Heart right ventricle (tissue), 16 donors: ENCODE measurements at regions not wholly inside any gene's neighbourhood (a gene's known extent, or its start where the extent isn't known, plus 50 kb on each side); places are given as distances from the start of the nearest gene placed in this dataset.

Experiments used
- ATAC-seq, 8 donors: fragments of 200-7000 bp; cut with Tn5 transposase; one replicate each; pipeline ENCODE4 v1.9.1; 2020; ENCODE audit warnings: mild to moderate bottlenecking in 8 of 8, moderate library complexity in 8 of 8, moderate number of reproducible peaks in 1 of 8
- DNase-seq, 2 donors: peaks; one replicate each; pipeline ENCODE4 v3.0.0-alpha.2; 2020
- H3K27ac ChIP-seq, 10 donors: fragments of 200-600 bp; sonication (generic) in 2 of 10; one replicate each; pipeline versions ENCODE4 v1.5.0 to v1.8.0; 2020 to 2022; ENCODE audit warnings: mild to moderate bottlenecking in 3 of 10
- H3K27me3 ChIP-seq, 7 donors: fragments of 200-600 bp; one replicate each; pipeline ENCODE4 v1.8.0; 2021 to 2022; ENCODE audit warnings: mild to moderate bottlenecking in 2 of 7
- H3K36me3 ChIP-seq, 9 donors: fragments of 200-600 bp; sonication (generic) in 1 of 9; one replicate each; pipeline versions ENCODE4 v1.5.0 to v1.8.0; 2020 to 2022; ENCODE audit warnings: mild to moderate bottlenecking in 2 of 9
- H3K4me1 ChIP-seq, 9 donors: fragments of 200-600 bp; sonication (generic) in 1 of 9; one replicate each; pipeline versions ENCODE4 v1.5.0 to v1.8.0; 2020 to 2022; ENCODE audit warnings: mild to moderate bottlenecking in 4 of 9
- H3K4me3 ChIP-seq, 10 donors: fragments of 200-600 bp; sonication (generic) in 2 of 10; one replicate each; pipeline versions ENCODE4 v1.5.0 to v1.8.0; 2020 to 2022; ENCODE audit warnings: mild to moderate bottlenecking in 7 of 10, moderate library complexity in 2 of 10
- H3K9me3 ChIP-seq, 11 donors: fragments of 200-600 bp in 10 of 11; sonication (generic) in 2 of 11; one replicate each; pipeline versions ENCODE4 v1.5.0 to v1.8.0; 2013 to 2022; ENCODE audit warnings: mild to moderate bottlenecking in 2 of 11, control low read depth in 1 of 11, moderate library complexity in 1 of 11
- CTCF ChIP-seq, 9 donors: fragments of 200-600 bp; sonication (generic) in 2 of 9; IDR thresholded peaks; one replicate each; pipeline versions ENCODE4 v1.5.0 to v1.8.0; 2021 to 2022; ENCODE audit warnings: antibody characterized with exemption in 9 of 9, mild to moderate bottlenecking in 5 of 9, moderate library complexity in 1 of 9
- WGBS, 2 donors: extraction: QIAGEN DNeasy Blood & Tissue Kit; methylation state at CpG; one replicate each; pipeline ENCODE4 v1.1.7; 2013; ENCODE audit warnings: inconsistent platforms in 1 of 2; 5-methylcytosine and 5-hydroxymethylcytosine counted together
- intact Hi-C, 10 donors: fragments of 100-400 bp; cut with DNase I; formaldehyde crosslinking; loops; one replicate each; pipeline versions ENCODE4 v1.11.1 to v1.14.2; 2022
- donor health status: Arrhythmogenic right ventricular cardiomyopathy.
- donor health status: ischemic (EF 13 %, LVEDD 7.1; RV severe dilation, severe dysfunction).
- donor health status: healthy with polysubstance abuse.
- donor health status: DM: no; HTN: yes; CAD: no.
- donor health status: DM: no; HTN: no; CAD: no.
- donor health status: ischemic (EF 25% LVEDD 6.9; RV normal size, moderate dysfunction).
- donor health status: ischemic (EF 25% LVEDD 5.7; RV mildly dilated, moderate dysfunction).
- donor health status: healthy.
- donor health status: DM: yes; HTN: yes; CAD: no.
- donor health status: Ischemic cardiomyopathy.
- donor health status: ischemic (EF 35%, LVEDD 5.7; RV mildly dilated, moderate dysfunction).
- donor health status: nonischemic (EF 11% LVEDD 7.7; RV severe dilation, severe dysfunction).
- donor health status: DM: yes; HTN: yes; CAD: no.
- donor health status: PGD.
- donor health status: ischemic (EF 29% LVEDD 5.4; RV normal size, mild dysfunction).
- donor health status: nonischemic (EF 23%, LVEDD 6.1; RV moderate dilation, normal function).

GRCh38 chr5:111598996-111599395 is 86.7 kb upstream of the STARD4 start:
- WGBS, 2 donors = 86 to 92% methylated on average over 2 of the region's 2 CpGs
- Histone ChIP-seq H3K4me3 (no peak overlapping the region), H3K27me3 (no peaks in the 10 kb centered on the region), H3K27ac (no peak overlapping the region), H3K9me3 (peaks cover 0 to 7% (median 0%) of the 10 kb centered on the region in 11 donors), H3K36me3 (no peaks in the 10 kb centered on the region), H3K4me1 (no peaks in the 10 kb centered on the region)
- ATAC-seq (no peak), DNase-seq (no peak)
- intact Hi-C loops = no loop called here
- TF ChIP-seq CTCF (IDR thresholded peaks at IDR 0.05) = no peak

DNA sequence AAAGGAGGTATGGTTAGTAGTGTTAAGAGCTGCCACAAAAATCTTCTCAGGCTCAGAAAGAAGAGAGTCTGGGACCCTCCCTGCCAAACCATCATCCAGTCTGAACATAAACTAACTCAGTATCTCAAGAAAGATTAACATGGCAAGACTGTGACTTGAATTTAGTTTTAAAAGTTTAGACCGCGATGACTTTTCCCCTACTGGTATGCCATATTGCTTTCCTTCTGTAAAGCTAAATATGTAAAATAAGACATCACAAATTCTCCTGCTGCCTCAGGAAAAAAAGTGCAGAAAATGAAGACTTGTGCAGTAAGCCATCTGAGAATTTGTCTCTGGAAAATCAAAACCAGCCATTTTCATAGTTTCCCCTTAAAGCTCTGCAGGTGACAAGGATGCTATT is 85.2 kb upstream of the STARD4 start:
- Histone ChIP-seq H3K27me3 (no peaks in the 10 kb centered on the region), H3K9me3 (peaks cover 0 to 11% (median 0%) of the 10 kb centered on the region in 11 donors), H3K36me3 (no peaks in the 10 kb centered on the region), H3K27ac (no peak overlapping the region), H3K4me1 (no peaks in the 10 kb centered on the region), H3K4me3 (no peak overlapping the region)
- intact Hi-C loops = no loop called here
- ATAC-seq (no peak), DNase-seq (no peak)
- 95 to 99% methylated on average over 2 of the region's 2 CpGs for WGBS, 2 donors
- TF ChIP-seq CTCF (IDR thresholded peaks at IDR 0.05) = no peak

GRCh38 chr5:111596705-111597104 is 84.4 kb upstream of the STARD4 start:
- no peaks in the 10 kb centered on the region for H3K27me3 ChIP-seq
- TF ChIP-seq CTCF (IDR thresholded peaks at IDR 0.05) = no peak
- H3K4me3 ChIP-seq = no peak overlapping the region
- peaks cover 0 to 11% (median 0%) of the 10 kb centered on the region in 11 donors for H3K9me3 ChIP-seq
- H3K27ac ChIP-seq = no peak overlapping the region
- H3K4me1 ChIP-seq = no peaks in the 10 kb centered on the region
- WGBS, 2 donors = 98% methylated on average over 5 of the region's 5 CpGs
- DNase-seq = no peak
- H3K36me3 ChIP-seq = no peaks in the 10 kb centered on the region
- intact Hi-C loops = no loop called here
- ATAC-seq = no peak

- no peaks in the 10 kb centered on the region for H3K27me3 ChIP-seq
- WGBS, 2 donors = 67 to 73% methylated on average over 4 of the region's 4 CpGs
- ATAC-seq (no peak), DNase-seq (no peak)
- no peak for TF ChIP-seq CTCF (IDR thresholded peaks at IDR 0.05)
- intact Hi-C loops = no loop called here
- H3K4me3 ChIP-seq = no peak overlapping the region
- no peaks in the 10 kb centered on the region for H3K4me1 ChIP-seq
- H3K27ac ChIP-seq = no peak overlapping the region
- H3K36me3 ChIP-seq = no peaks in the 10 kb centered on the region
- H3K9me3 ChIP-seq = peaks cover 0 to 11% (median 0%) of the 10 kb centered on the region in 11 donors
Observed at GRCh38 chr5:111595425-111595824, 83.1 kb upstream of the STARD4 start.
